K562 (cell line): ENCODE measurements at regions not wholly inside any gene's neighbourhood (a gene's known extent, or its start where the extent isn't known, plus 50 kb on each side); places are given as distances from the start of the nearest gene placed in this dataset.

Experiments
- HDAC3 ChIP-seq: fragments of 450-650 bp; IDR thresholded peaks from 2 replicates; pipeline ENCODE4 v1.6.1; 2018; ENCODE audit warnings: borderline replicate concordance, mild to moderate bottlenecking, moderate library complexity; ENCODE audit not compliant: partially characterized antibody
- HNRNPUL1 ChIP-seq: fragments of 200-400 bp; formaldehyde crosslinking; IDR thresholded peaks from 2 replicates; pipeline ENCODE4 v1.6.1; 2017; ENCODE audit warnings: low read length
- MTA1 ChIP-seq: fragments of 450-650 bp; IDR thresholded peaks from 2 replicates; pipeline ENCODE4 v1.6.1; 2017; ENCODE audit warnings: borderline replicate concordance
- NR2C2 ChIP-seq, 2 experiments: fragments of 200-800 bp in 1 of 2; sonication (Bioruptor generic) in 1 of 2; sonication (generic) in 1 of 2; formaldehyde crosslinking in 1 of 2; IDR thresholded peaks; 2 replicates each; pipeline versions ENCODE4 v1.6.1 to v1.8.0; 2016 to 2022; ENCODE audit warnings: mild to moderate bottlenecking in 1 of 2, missing compliant biosample characterization in 1 of 2, missing genetic modification characterization in 1 of 2, missing genetic modification reagents in 1 of 2
- RFX5 ChIP-seq: IDR thresholded peaks from 2 replicates; pipeline ENCODE4 v1.6.1; 2011; ENCODE audit warnings: low read depth, mild to moderate bottlenecking, improper control_type of control experiment, low read length
- SMAD3 ChIP-seq: fragments of 450-650 bp; formaldehyde crosslinking; conservative IDR thresholded peaks from 2 replicates; pipeline ENCODE4 v1.4.0; 2020; ENCODE audit warnings: mild to moderate bottlenecking
- TF ChIP-seq, protein P1 (sequence below): fragments of 250-450 bp; sonication (Bioruptor Pico); IDR thresholded peaks from 2 replicates; pipeline ENCODE4 v1.5.0; 2021
- TF ChIP-seq, protein P2 (sequence below), 3 experiments: IDR thresholded peaks in 2 of 3; conservative IDR thresholded peaks in 1 of 3; 2 replicates each; pipeline ENCODE4 v1.5.1; 2011 to 2012; ENCODE audit warnings: low read length in 3 of 3, mild to moderate bottlenecking in 3 of 3, control low read depth in 2 of 3, improper control_type of control experiment in 1 of 3, inconsistent platforms in 1 of 3, low read depth in 1 of 3, mixed read lengths in 1 of 3, moderate library complexity in 1 of 3; ENCODE audit not compliant: insufficient read depth in 2 of 3
- TF ChIP-seq, protein P3 (sequence below): sonication (generic); formaldehyde crosslinking; IDR thresholded peaks from 2 replicates; pipeline ENCODE4 v1.8.0; 2022; ENCODE audit warnings: mild to moderate bottlenecking, missing genetic modification reagents, borderline replicate concordance
- TF ChIP-seq, protein P4 (sequence below): sonication (generic); formaldehyde crosslinking; IDR thresholded peaks from 2 replicates; pipeline ENCODE4 v1.9.0; 2022; ENCODE audit warnings: mild to moderate bottlenecking, missing genetic modification reagents
- TF ChIP-seq, protein P5 (sequence below): sonication (generic); formaldehyde crosslinking; IDR thresholded peaks from 2 replicates; pipeline ENCODE4 v1.8.1; 2023; ENCODE audit warnings: mild to moderate bottlenecking, missing genetic modification reagents

DNA sequence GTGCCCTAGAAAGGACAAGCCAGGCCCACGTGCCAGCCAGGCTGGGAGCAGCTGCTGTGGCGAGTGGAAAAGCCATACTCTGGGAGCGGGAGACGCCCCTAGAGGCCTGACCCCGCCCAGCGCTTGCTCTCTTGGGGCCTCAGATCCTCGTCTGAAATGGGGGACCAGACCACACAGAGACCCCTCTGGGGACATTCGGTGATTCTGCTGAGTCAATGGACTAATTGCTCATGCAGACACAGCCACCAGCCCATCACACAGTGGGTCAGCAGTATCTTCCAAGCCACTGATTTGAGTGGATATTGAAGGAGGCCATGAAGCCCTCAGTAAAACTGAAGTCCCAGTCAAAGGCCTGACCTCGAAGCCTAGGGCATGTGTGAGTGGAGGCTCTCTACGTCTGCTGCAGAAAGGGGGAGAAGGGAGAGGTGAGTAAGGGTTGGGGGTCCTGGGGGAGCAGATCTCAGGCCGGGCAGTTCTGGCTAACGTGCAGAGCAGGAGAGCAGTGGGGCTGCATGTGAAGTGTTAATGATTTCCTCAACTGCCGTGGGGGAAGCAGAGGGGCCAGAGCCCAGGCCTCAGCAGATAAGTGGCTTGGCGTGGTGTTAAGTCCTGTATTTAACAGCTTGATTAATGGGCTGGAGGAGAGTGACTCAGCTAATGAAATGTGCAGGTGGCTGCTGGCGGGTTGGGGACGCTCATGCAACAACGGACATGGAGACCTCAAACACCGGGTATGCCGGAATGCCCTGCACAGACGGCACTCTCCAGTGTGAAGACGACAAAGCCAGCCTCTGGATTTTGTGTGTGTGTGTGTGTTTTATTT, 104.4 kb upstream of the TWIST2 start:
- TF ChIP-seq, protein P1, sequence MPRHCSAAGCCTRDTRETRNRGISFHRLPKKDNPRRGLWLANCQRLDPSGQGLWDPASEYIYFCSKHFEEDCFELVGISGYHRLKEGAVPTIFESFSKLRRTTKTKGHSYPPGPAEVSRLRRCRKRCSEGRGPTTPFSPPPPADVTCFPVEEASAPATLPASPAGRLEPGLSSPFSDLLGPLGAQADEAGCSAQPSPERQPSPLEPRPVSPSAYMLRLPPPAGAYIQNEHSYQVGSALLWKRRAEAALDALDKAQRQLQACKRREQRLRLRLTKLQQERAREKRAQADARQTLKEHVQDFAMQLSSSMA (CRISPR knock-in tag) = no peak
- TF ChIP-seq, protein P2, sequence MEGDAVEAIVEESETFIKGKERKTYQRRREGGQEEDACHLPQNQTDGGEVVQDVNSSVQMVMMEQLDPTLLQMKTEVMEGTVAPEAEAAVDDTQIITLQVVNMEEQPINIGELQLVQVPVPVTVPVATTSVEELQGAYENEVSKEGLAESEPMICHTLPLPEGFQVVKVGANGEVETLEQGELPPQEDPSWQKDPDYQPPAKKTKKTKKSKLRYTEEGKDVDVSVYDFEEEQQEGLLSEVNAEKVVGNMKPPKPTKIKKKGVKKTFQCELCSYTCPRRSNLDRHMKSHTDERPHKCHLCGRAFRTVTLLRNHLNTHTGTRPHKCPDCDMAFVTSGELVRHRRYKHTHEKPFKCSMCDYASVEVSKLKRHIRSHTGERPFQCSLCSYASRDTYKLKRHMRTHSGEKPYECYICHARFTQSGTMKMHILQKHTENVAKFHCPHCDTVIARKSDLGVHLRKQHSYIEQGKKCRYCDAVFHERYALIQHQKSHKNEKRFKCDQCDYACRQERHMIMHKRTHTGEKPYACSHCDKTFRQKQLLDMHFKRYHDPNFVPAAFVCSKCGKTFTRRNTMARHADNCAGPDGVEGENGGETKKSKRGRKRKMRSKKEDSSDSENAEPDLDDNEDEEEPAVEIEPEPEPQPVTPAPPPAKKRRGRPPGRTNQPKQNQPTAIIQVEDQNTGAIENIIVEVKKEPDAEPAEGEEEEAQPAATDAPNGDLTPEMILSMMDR (IDR thresholded peaks at IDR 0.05 in 2 of 3, conservative IDR thresholded peaks at IDR 0.05 in 1 of 3; ENCODE audit: insufficient read depth in 2 of 3, low read depth in 1 of 3, low read length in 3 of 3) = no peak
- no peak for TF ChIP-seq NR2C2 (CRISPR knock-in tag; IDR thresholded peaks at IDR 0.05)
- TF ChIP-seq NR2C2 (tag; IDR thresholded peaks at IDR 0.05) = no peak
- TF ChIP-seq, protein P3, sequence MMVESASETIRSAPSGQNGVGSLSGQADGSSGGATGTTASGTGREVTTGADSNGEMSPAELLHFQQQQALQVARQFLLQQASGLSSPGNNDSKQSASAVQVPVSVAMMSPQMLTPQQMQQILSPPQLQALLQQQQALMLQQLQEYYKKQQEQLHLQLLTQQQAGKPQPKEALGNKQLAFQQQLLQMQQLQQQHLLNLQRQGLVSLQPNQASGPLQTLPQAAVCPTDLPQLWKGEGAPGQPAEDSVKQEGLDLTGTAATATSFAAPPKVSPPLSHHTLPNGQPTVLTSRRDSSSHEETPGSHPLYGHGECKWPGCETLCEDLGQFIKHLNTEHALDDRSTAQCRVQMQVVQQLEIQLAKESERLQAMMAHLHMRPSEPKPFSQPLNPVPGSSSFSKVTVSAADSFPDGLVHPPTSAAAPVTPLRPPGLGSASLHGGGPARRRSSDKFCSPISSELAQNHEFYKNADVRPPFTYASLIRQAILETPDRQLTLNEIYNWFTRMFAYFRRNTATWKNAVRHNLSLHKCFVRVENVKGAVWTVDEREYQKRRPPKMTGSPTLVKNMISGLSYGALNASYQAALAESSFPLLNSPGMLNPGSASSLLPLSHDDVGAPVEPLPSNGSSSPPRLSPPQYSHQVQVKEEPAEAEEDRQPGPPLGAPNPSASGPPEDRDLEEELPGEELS = no peak
- no peak for TF ChIP-seq HNRNPUL1
- no peak for TF ChIP-seq SMAD3 (CRISPR knock-in tag)
- no peak for TF ChIP-seq RFX5
- no peak for TF ChIP-seq HDAC3
- TF ChIP-seq, protein P4, sequence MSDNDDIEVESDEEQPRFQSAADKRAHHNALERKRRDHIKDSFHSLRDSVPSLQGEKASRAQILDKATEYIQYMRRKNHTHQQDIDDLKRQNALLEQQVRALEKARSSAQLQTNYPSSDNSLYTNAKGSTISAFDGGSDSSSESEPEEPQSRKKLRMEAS = no peak
- TF ChIP-seq MTA1 = no peak
- TF ChIP-seq, protein P5, sequence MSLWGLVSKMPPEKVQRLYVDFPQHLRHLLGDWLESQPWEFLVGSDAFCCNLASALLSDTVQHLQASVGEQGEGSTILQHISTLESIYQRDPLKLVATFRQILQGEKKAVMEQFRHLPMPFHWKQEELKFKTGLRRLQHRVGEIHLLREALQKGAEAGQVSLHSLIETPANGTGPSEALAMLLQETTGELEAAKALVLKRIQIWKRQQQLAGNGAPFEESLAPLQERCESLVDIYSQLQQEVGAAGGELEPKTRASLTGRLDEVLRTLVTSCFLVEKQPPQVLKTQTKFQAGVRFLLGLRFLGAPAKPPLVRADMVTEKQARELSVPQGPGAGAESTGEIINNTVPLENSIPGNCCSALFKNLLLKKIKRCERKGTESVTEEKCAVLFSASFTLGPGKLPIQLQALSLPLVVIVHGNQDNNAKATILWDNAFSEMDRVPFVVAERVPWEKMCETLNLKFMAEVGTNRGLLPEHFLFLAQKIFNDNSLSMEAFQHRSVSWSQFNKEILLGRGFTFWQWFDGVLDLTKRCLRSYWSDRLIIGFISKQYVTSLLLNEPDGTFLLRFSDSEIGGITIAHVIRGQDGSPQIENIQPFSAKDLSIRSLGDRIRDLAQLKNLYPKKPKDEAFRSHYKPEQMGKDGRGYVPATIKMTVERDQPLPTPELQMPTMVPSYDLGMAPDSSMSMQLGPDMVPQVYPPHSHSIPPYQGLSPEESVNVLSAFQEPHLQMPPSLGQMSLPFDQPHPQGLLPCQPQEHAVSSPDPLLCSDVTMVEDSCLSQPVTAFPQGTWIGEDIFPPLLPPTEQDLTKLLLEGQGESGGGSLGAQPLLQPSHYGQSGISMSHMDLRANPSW (CRISPR knock-in tag) = no peak
